ENCODE measurements at regions not wholly inside any gene's neighbourhood (a gene's known extent, or its start where the extent isn't known, plus 50 kb on each side); places are given as distances from the start of the nearest gene placed in this dataset.

DNA sequence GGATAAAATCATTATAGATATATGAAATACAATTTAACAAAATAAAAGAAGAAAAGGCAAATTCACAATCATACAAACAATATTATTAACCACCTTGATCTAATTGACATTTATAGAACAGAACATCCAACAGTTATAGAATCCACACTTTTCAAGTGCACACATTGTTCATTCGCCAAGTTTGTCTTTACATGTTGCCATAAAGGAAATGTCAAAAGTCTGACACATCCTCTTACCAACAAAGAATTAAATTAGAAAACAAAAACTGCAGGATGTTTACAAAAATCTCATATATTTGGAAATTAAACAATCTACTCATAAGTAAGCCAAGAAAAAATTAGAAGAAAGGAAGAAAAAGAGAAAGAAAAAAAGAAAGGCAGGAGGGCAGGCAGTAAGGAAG lies 909.2 kb upstream of the EPHA6 start:
- TF ChIP-seq REST (IDR thresholded peaks at IDR 0.05; ENCODE audit: borderline replicate concordance) = no peak
- TF ChIP-seq, protein P1, sequence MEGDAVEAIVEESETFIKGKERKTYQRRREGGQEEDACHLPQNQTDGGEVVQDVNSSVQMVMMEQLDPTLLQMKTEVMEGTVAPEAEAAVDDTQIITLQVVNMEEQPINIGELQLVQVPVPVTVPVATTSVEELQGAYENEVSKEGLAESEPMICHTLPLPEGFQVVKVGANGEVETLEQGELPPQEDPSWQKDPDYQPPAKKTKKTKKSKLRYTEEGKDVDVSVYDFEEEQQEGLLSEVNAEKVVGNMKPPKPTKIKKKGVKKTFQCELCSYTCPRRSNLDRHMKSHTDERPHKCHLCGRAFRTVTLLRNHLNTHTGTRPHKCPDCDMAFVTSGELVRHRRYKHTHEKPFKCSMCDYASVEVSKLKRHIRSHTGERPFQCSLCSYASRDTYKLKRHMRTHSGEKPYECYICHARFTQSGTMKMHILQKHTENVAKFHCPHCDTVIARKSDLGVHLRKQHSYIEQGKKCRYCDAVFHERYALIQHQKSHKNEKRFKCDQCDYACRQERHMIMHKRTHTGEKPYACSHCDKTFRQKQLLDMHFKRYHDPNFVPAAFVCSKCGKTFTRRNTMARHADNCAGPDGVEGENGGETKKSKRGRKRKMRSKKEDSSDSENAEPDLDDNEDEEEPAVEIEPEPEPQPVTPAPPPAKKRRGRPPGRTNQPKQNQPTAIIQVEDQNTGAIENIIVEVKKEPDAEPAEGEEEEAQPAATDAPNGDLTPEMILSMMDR (IDR thresholded peaks at IDR 0.05; ENCODE audit: poor library complexity, severe bottlenecking) = no peak
- no peak for TF ChIP-seq RAD21 (conservative IDR thresholded peaks at IDR 0.05)
- TF ChIP-seq EZH2 (IDR thresholded peaks at IDR 0.05; ENCODE audit: borderline replicate concordance, insufficient read depth, low read length, poor library complexity, severe bottlenecking) = no peak
- no peak for TF ChIP-seq POLR2AphosphoS5 (IDR thresholded peaks at IDR 0.05)
- TF ChIP-seq EP300 (conservative IDR thresholded peaks at IDR 0.05; ENCODE audit: poor library complexity, severe bottlenecking) = no peak
- no peak for TF ChIP-seq TAF1 (IDR thresholded peaks at IDR 0.05; ENCODE audit: low read depth)
- no peak for TF ChIP-seq SMC3 (conservative IDR thresholded peaks at IDR 0.05; ENCODE audit: poor library complexity)
- no peak for TF ChIP-seq MXI1 (conservative IDR thresholded peaks at IDR 0.05; ENCODE audit: poor library complexity, severe bottlenecking)
- H3K9ac ChIP-seq (ENCODE audit: low read length) = no peak overlapping the region
- no peaks in the 10 kb centered on the region for H3K79me2 ChIP-seq (replicated peaks; ENCODE audit: insufficient read depth, low read length)
- H2AFZ ChIP-seq (ENCODE audit: low read depth, low read length) = no peak overlapping the region
- H3K27ac ChIP-seq (ENCODE audit: low read length) = no peak overlapping the region
- no peaks in the 10 kb centered on the region for H3K36me3 ChIP-seq (ENCODE audit: insufficient read depth, low read length)
- no peaks in the 10 kb centered on the region for H4K20me1 ChIP-seq (ENCODE audit: insufficient read depth)
- H3K9me3 ChIP-seq (ENCODE audit: low read length) = no peaks in the 10 kb centered on the region
- no peaks in the 10 kb centered on the region for H3K27me3 ChIP-seq (ENCODE audit: insufficient read depth, low read depth, low read length)
- H3K4me2 ChIP-seq (ENCODE audit: low read length) = no peak overlapping the region
- H3F3A ChIP-seq (ENCODE audit: insufficient read depth, low read length, poor library complexity, severe bottlenecking) = no peaks in the 10 kb centered on the region
- H3K9me2 ChIP-seq (ENCODE audit: insufficient read depth, low read length) = no peaks in the 10 kb centered on the region
- no peak overlapping the region for H3K4me3 ChIP-seq (ENCODE audit: low read length)

- Histone ChIP-seq H2AFZ (ENCODE audit: low read depth, low read length) (no peak overlapping the region), H3F3A (ENCODE audit: insufficient read depth, low read length, poor library complexity, severe bottlenecking) (no peaks in the 10 kb centered on the region), H3K9me2 (ENCODE audit: insufficient read depth, low read length) (no peaks in the 10 kb centered on the region), H3K27me3 (ENCODE audit: insufficient read depth, low read depth, low read length) (no peaks in the 10 kb centered on the region), H3K79me2 (replicated peaks; ENCODE audit: insufficient read depth, low read length) (no peaks in the 10 kb centered on the region), H3K9ac (ENCODE audit: low read length) (no peak overlapping the region), H3K27ac (ENCODE audit: low read length) (no peak overlapping the region), H3K4me3 (ENCODE audit: low read length) (no peak overlapping the region), H3K36me3 (ENCODE audit: insufficient read depth, low read length) (no peaks in the 10 kb centered on the region), H3K4me2 (ENCODE audit: low read length) (no peak overlapping the region), H4K20me1 (ENCODE audit: insufficient read depth) (no peaks in the 10 kb centered on the region), H3K9me3 (ENCODE audit: low read length) (no peaks in the 10 kb centered on the region)
- TF ChIP-seq TAF1 (IDR thresholded peaks at IDR 0.05; ENCODE audit: low read depth) (no peak), POLR2AphosphoS5 (IDR thresholded peaks at IDR 0.05) (no peak), MXI1 (conservative IDR thresholded peaks at IDR 0.05; ENCODE audit: poor library complexity, severe bottlenecking) (no peak), RAD21 (conservative IDR thresholded peaks at IDR 0.05) (no peak), EP300 (conservative IDR thresholded peaks at IDR 0.05; ENCODE audit: poor library complexity, severe bottlenecking) (no peak), EZH2 (IDR thresholded peaks at IDR 0.05; ENCODE audit: borderline replicate concordance, insufficient read depth, low read length, poor library complexity, severe bottlenecking) (no peak), SMC3 (conservative IDR thresholded peaks at IDR 0.05; ENCODE audit: poor library complexity) (no peak), REST (IDR thresholded peaks at IDR 0.05; ENCODE audit: borderline replicate concordance) (no peak)
- TF ChIP-seq, protein P1 (IDR thresholded peaks at IDR 0.05; ENCODE audit: poor library complexity, severe bottlenecking) = no peak
These were observed 902.6 kb upstream of the EPHA6 start for GRCh38 chr3:95911767-95912166.
